ENCODE measurements at regions not wholly inside any gene's neighbourhood (a gene's known extent, or its start where the extent isn't known, plus 50 kb on each side); places are given as distances from the start of the nearest gene placed in this dataset.
"Not testable (repeated sequence)": the region's sequence is repeated elsewhere in the genome, so short reads cannot be mapped to it uniquely, and the experiment has no call there.

GRCh38 chr3:181604267-181604666, 107.5 kb upstream of the SOX2 start:
- DNase-seq = no peak

- no peak for DNase-seq
These were observed 115.6 kb upstream of the SOX2 start for GRCh38 chr3:181596126-181596525.

- not testable (repeated sequence) for DNase-seq
These were observed 120.8 kb upstream of the SOX2 start for GRCh38 chr3:181590939-181591338.

- DNase-seq = no peak
These were observed 129.1 kb upstream of the SOX2 start for GRCh38 chr3:181582619-181583018.

GRCh38 chr3:181581656-181582055, 130.1 kb upstream of the SOX2 start:
- no peak for DNase-seq

GRCh38 chr3:181578743-181579142, 133.0 kb upstream of the SOX2 start:
- no peak for DNase-seq

- no peak for DNase-seq
These were observed 139.3 kb upstream of the SOX2 start for GRCh38 chr3:181572432-181572831.

GRCh38 chr3:181570472-181570871, 141.3 kb upstream of the SOX2 start:
- no peak for DNase-seq

GRCh38 chr3:181569356-181569940, 142.3 kb upstream of the SOX2 start:
- DNase-seq = no peak

- DNase-seq = no peak
These were observed 143.0 kb upstream of the SOX2 start for GRCh38 chr3:181568693-181569092.

- DNase-seq = no peak
These were observed 143.5 kb upstream of the SOX2 start for GRCh38 chr3:181568248-181568647.

GRCh38 chr3:181567311-181568075, 144.2 kb upstream of the SOX2 start:
- DNase-seq = no peak

GRCh38 chr3:181565416-181565815, 146.3 kb upstream of the SOX2 start:
- DNase-seq = no peak

GRCh38 chr3:181564222-181564621, 147.5 kb upstream of the SOX2 start:
- DNase-seq = no peak

GRCh38 chr3:181561139-181562031, 150.3 kb upstream of the SOX2 start:
- DNase-seq = no peak

GRCh38 chr3:181558870-181559269, 152.9 kb upstream of the SOX2 start:
- DNase-seq = no peak

- DNase-seq = no peak
These were observed 156.0 kb upstream of the SOX2 start for GRCh38 chr3:181555681-181556080.

GRCh38 chr3:181554233-181554765, 157.4 kb upstream of the SOX2 start:
- DNase-seq = no peak

- DNase-seq = no peak
These were observed 162.5 kb upstream of the SOX2 start for GRCh38 chr3:181549266-181549665.

GRCh38 chr3:181541414-181541813, 170.3 kb upstream of the SOX2 start:
- no peak for DNase-seq

- DNase-seq = no peak
These were observed 176.9 kb upstream of the SOX2 start for GRCh38 chr3:181534781-181535221.

- no peak for DNase-seq
These were observed 177.9 kb upstream of the SOX2 start for GRCh38 chr3:181533811-181534210.

- no peak for DNase-seq
These were observed 181.1 kb upstream of the SOX2 start for GRCh38 chr3:181530584-181530983.
